ENCODE measurements at regions not wholly inside any gene's neighbourhood (a gene's known extent, or its start where the extent isn't known, plus 50 kb on each side); places are given as distances from the start of the nearest gene placed in this dataset.

DNA sequence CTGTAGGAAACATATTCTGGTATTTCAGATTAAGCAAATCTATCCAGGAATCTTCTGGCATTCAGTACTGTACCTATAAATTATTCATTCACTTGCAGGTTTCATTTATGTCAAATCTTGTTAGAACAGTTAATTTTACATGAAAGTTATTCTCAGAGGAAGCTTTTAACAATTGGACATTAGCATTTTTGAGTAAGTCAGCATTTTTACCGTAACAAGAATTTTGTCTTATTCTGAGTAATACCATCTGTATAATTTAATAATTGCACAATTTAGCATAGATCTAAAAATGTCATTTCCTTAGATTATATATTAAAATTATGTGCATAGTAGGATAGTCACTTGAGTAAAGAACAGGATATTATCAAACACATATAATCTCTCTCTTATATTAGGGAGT is 764.8 kb upstream of the LRFN5 start:
- no peak for TF ChIP-seq POLR2A (IDR thresholded peaks at IDR 0.05)
- TF ChIP-seq, protein P1, sequence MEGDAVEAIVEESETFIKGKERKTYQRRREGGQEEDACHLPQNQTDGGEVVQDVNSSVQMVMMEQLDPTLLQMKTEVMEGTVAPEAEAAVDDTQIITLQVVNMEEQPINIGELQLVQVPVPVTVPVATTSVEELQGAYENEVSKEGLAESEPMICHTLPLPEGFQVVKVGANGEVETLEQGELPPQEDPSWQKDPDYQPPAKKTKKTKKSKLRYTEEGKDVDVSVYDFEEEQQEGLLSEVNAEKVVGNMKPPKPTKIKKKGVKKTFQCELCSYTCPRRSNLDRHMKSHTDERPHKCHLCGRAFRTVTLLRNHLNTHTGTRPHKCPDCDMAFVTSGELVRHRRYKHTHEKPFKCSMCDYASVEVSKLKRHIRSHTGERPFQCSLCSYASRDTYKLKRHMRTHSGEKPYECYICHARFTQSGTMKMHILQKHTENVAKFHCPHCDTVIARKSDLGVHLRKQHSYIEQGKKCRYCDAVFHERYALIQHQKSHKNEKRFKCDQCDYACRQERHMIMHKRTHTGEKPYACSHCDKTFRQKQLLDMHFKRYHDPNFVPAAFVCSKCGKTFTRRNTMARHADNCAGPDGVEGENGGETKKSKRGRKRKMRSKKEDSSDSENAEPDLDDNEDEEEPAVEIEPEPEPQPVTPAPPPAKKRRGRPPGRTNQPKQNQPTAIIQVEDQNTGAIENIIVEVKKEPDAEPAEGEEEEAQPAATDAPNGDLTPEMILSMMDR (IDR thresholded peaks at IDR 0.05): no peak
